ENCODE measurements at regions not wholly inside any gene's neighbourhood (a gene's known extent, or its start where the extent isn't known, plus 50 kb on each side); places are given as distances from the start of the nearest gene placed in this dataset.

DNA sequence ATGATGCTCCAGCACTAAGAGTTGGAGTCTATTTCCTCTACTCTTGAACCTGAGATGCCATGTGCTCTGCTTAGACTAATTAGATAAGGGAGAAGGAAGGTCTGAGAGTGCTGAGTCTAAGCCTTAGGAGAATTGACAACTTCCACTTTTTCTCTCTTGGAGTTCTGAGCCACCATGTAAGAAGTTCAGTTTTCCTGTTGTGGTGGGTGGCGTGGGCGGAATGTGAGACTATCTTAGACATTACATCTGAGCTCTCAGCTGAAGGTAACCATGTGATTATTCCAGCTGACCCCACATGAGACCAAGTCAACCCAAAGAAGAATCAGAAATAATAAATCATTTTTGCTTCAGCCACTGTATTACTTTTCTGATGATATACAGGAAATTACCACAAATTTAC is 404.5 kb upstream of the LRRC7 start:
- Histone ChIP-seq H2AFZ (ENCODE audit: low read length) (no peak overlapping the region), H4K20me1 (ENCODE audit: insufficient read depth, low read length) (no peaks in the 10 kb centered on the region), H3K4me1 (ENCODE audit: low read length) (no peaks in the 10 kb centered on the region), H3K9me3 (replicated peaks; ENCODE audit: insufficient read depth, low read length) (no peaks in the 10 kb centered on the region), H3F3A (ENCODE audit: insufficient read depth, low read length) (no peaks in the 10 kb centered on the region), H3K79me2 (ENCODE audit: low read length) (no peaks in the 10 kb centered on the region), H3K9me2 (replicated peaks; ENCODE audit: insufficient read depth, low read length) (no peaks in the 10 kb centered on the region), H3K4me2 (ENCODE audit: low read depth, low read length) (no peak overlapping the region), H3K36me3 (replicated peaks; ENCODE audit: insufficient read depth, low read length) (no peaks in the 10 kb centered on the region), H3K27me3 (replicated peaks; ENCODE audit: insufficient read depth, low read length) (no peaks in the 10 kb centered on the region), H3K9ac (ENCODE audit: low read length) (no peak overlapping the region), H3K27ac (ENCODE audit: low read length) (no peak overlapping the region), H3K4me3 (ENCODE audit: low read length) (no peak overlapping the region)
- DNase-seq = no peak
- TF ChIP-seq, protein P1, sequence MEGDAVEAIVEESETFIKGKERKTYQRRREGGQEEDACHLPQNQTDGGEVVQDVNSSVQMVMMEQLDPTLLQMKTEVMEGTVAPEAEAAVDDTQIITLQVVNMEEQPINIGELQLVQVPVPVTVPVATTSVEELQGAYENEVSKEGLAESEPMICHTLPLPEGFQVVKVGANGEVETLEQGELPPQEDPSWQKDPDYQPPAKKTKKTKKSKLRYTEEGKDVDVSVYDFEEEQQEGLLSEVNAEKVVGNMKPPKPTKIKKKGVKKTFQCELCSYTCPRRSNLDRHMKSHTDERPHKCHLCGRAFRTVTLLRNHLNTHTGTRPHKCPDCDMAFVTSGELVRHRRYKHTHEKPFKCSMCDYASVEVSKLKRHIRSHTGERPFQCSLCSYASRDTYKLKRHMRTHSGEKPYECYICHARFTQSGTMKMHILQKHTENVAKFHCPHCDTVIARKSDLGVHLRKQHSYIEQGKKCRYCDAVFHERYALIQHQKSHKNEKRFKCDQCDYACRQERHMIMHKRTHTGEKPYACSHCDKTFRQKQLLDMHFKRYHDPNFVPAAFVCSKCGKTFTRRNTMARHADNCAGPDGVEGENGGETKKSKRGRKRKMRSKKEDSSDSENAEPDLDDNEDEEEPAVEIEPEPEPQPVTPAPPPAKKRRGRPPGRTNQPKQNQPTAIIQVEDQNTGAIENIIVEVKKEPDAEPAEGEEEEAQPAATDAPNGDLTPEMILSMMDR (IDR thresholded peaks at IDR 0.05; ENCODE audit: low read length) = no peak
- TF ChIP-seq EZH2 (optimal IDR thresholded peaks at IDR 0.05; ENCODE audit: low read depth, low read length) = no peak
- TF ChIP-seq EZH2phosphoT487 (IDR thresholded peaks at IDR 0.05; ENCODE audit: low read length) = no peak

GRCh38 chr1:69163779-69164178 is 403.9 kb upstream of the LRRC7 start:
- Histone ChIP-seq H3K9me2 (replicated peaks; ENCODE audit: insufficient read depth, low read length) (no peaks in the 10 kb centered on the region), H4K20me1 (ENCODE audit: insufficient read depth, low read length) (no peaks in the 10 kb centered on the region), H3K27me3 (replicated peaks; ENCODE audit: insufficient read depth, low read length) (no peaks in the 10 kb centered on the region), H3K4me1 (ENCODE audit: low read length) (no peaks in the 10 kb centered on the region), H3K4me2 (ENCODE audit: low read depth, low read length) (no peak overlapping the region), H3K79me2 (ENCODE audit: low read length) (no peaks in the 10 kb centered on the region), H3K9me3 (replicated peaks; ENCODE audit: insufficient read depth, low read length) (no peaks in the 10 kb centered on the region), H3K36me3 (replicated peaks; ENCODE audit: insufficient read depth, low read length) (no peaks in the 10 kb centered on the region), H3K27ac (ENCODE audit: low read length) (no peak overlapping the region), H2AFZ (ENCODE audit: low read length) (no peak overlapping the region), H3K4me3 (ENCODE audit: low read length) (no peak overlapping the region), H3K9ac (ENCODE audit: low read length) (no peak overlapping the region), H3F3A (ENCODE audit: insufficient read depth, low read length) (no peaks in the 10 kb centered on the region)
- TF ChIP-seq, protein P1 (IDR thresholded peaks at IDR 0.05; ENCODE audit: low read length) = no peak
- TF ChIP-seq EZH2 (optimal IDR thresholded peaks at IDR 0.05; ENCODE audit: low read depth, low read length) (no peak), EZH2phosphoT487 (IDR thresholded peaks at IDR 0.05; ENCODE audit: low read length) (no peak)
- no peak for DNase-seq

GRCh38 chr1:69167876-69168275 is 399.8 kb upstream of the LRRC7 start:
- Histone ChIP-seq H3K4me1 (ENCODE audit: low read length) (no peaks in the 10 kb centered on the region), H3F3A (ENCODE audit: insufficient read depth, low read length) (no peaks in the 10 kb centered on the region), H3K4me2 (ENCODE audit: low read depth, low read length) (no peak overlapping the region), H3K36me3 (replicated peaks; ENCODE audit: insufficient read depth, low read length) (no peaks in the 10 kb centered on the region), H4K20me1 (ENCODE audit: insufficient read depth, low read length) (no peaks in the 10 kb centered on the region), H2AFZ (ENCODE audit: low read length) (no peak overlapping the region), H3K27ac (ENCODE audit: low read length) (no peak overlapping the region), H3K9me3 (replicated peaks; ENCODE audit: insufficient read depth, low read length) (no peaks in the 10 kb centered on the region), H3K9me2 (replicated peaks; ENCODE audit: insufficient read depth, low read length) (no peaks in the 10 kb centered on the region), H3K4me3 (ENCODE audit: low read length) (no peak overlapping the region), H3K79me2 (ENCODE audit: low read length) (no peaks in the 10 kb centered on the region), H3K9ac (ENCODE audit: low read length) (no peak overlapping the region), H3K27me3 (replicated peaks; ENCODE audit: insufficient read depth, low read length) (no peaks in the 10 kb centered on the region)
- no peak for DNase-seq
- TF ChIP-seq EZH2 (optimal IDR thresholded peaks at IDR 0.05; ENCODE audit: low read depth, low read length) (no peak), EZH2phosphoT487 (IDR thresholded peaks at IDR 0.05; ENCODE audit: low read length) (no peak)
- TF ChIP-seq, protein P1 (IDR thresholded peaks at IDR 0.05; ENCODE audit: low read length) = no peak

All from MM.1S (cell line).